ENCODE measurements at regions not wholly inside any gene's neighbourhood (a gene's known extent, or its start where the extent isn't known, plus 50 kb on each side); places are given as distances from the start of the nearest gene placed in this dataset.

DNA sequence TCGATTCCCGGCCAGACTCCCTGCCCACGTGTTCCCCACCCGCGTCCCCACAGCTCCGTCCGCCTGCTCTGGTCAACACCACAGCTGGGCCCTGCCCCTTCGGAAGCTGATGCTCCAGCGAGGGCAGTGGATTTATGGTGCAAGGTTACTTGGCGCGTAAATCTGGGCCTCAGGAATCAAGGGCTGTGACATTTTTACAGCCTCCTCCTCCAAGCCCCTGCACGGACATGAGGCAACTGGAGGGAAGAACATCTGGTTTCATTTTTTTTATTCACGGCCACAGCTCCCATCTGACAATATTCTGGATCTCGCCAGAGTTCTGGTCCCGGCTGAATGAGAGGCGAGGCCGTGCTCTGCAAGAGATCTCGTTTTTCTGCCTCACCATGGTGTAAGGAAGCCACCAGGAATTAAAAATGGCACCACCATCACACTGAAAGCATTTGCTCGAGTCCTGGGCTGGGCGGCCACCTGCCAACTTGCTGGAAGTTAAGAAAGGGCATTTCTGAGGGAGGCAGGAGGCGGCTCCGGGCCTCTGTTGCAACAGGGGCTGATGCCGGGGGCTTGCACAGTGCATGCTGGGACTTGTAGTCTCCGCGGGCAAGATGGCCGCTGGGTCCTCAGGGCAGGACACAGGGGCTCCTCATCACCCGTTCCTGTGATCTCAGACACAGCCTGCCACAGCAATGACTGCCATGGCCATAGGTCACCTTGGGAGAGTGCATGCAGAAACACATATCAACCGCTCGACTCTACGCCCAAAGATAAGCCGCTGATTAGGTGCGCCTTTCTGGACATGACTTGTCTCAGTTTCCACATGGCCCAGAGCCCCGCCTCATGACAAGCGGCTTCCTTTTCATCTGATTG lies 148.5 kb downstream of the LY86 start (continued):
- TF ChIP-seq PHF8 (IDR thresholded peaks at IDR 0.05; ENCODE audit: borderline replicate concordance, low read length) (peak; percentile 49; the same call in 1 of the 2 replicates), HDAC1 (IDR thresholded peaks at IDR 0.05) (peak in 1 of 2 experiments; percentile 67; a peak in 1 of 4 replicates), SIN3B (IDR thresholded peaks at IDR 0.05; ENCODE audit: low read depth) (0 out of 2 replicates have a peak, but pooled peaks have one; percentile 33), POLR2A (conservative IDR thresholded peaks at IDR 0.05) (peak; percentile 72), SREBF1 (IDR thresholded peaks at IDR 0.05; ENCODE audit: borderline replicate concordance, low read depth, low read length) (no peak), GATAD2A (IDR thresholded peaks at IDR 0.05) (no peak), MAFG (tag; conservative IDR thresholded peaks at IDR 0.05) (no peak), CBFB (CRISPR knock-in tag; IDR thresholded peaks at IDR 0.05) (peak; percentile 19; the same call in 1 of the 2 replicates), SPI1 (IDR thresholded peaks at IDR 0.05; ENCODE audit: borderline replicate concordance, low read depth, low read length) (no peak), HNRNPH1 (optimal IDR thresholded peaks at IDR 0.05; ENCODE audit: low read depth, low read length) (no peak), CXXC5 (CRISPR knock-in tag; IDR thresholded peaks at IDR 0.05) (peak; percentile 47; the same call in 1 of the 2 replicates), TAF7 (tag; IDR thresholded peaks at IDR 0.05) (peak; percentile 46; the same call in 1 of the 2 replicates), SUPT5H (IDR thresholded peaks at IDR 0.05) (peak; percentile 56), ESRRA (IDR thresholded peaks at IDR 0.05; ENCODE audit: borderline replicate concordance, low read depth) (peak; percentile 82; the same call in 1 of the 2 replicates), ZFX (CRISPR knock-in tag; IDR thresholded peaks at IDR 0.05) (peak; percentile 39; the same call in 1 of the 2 replicates)
- TF ChIP-seq, protein P1, sequence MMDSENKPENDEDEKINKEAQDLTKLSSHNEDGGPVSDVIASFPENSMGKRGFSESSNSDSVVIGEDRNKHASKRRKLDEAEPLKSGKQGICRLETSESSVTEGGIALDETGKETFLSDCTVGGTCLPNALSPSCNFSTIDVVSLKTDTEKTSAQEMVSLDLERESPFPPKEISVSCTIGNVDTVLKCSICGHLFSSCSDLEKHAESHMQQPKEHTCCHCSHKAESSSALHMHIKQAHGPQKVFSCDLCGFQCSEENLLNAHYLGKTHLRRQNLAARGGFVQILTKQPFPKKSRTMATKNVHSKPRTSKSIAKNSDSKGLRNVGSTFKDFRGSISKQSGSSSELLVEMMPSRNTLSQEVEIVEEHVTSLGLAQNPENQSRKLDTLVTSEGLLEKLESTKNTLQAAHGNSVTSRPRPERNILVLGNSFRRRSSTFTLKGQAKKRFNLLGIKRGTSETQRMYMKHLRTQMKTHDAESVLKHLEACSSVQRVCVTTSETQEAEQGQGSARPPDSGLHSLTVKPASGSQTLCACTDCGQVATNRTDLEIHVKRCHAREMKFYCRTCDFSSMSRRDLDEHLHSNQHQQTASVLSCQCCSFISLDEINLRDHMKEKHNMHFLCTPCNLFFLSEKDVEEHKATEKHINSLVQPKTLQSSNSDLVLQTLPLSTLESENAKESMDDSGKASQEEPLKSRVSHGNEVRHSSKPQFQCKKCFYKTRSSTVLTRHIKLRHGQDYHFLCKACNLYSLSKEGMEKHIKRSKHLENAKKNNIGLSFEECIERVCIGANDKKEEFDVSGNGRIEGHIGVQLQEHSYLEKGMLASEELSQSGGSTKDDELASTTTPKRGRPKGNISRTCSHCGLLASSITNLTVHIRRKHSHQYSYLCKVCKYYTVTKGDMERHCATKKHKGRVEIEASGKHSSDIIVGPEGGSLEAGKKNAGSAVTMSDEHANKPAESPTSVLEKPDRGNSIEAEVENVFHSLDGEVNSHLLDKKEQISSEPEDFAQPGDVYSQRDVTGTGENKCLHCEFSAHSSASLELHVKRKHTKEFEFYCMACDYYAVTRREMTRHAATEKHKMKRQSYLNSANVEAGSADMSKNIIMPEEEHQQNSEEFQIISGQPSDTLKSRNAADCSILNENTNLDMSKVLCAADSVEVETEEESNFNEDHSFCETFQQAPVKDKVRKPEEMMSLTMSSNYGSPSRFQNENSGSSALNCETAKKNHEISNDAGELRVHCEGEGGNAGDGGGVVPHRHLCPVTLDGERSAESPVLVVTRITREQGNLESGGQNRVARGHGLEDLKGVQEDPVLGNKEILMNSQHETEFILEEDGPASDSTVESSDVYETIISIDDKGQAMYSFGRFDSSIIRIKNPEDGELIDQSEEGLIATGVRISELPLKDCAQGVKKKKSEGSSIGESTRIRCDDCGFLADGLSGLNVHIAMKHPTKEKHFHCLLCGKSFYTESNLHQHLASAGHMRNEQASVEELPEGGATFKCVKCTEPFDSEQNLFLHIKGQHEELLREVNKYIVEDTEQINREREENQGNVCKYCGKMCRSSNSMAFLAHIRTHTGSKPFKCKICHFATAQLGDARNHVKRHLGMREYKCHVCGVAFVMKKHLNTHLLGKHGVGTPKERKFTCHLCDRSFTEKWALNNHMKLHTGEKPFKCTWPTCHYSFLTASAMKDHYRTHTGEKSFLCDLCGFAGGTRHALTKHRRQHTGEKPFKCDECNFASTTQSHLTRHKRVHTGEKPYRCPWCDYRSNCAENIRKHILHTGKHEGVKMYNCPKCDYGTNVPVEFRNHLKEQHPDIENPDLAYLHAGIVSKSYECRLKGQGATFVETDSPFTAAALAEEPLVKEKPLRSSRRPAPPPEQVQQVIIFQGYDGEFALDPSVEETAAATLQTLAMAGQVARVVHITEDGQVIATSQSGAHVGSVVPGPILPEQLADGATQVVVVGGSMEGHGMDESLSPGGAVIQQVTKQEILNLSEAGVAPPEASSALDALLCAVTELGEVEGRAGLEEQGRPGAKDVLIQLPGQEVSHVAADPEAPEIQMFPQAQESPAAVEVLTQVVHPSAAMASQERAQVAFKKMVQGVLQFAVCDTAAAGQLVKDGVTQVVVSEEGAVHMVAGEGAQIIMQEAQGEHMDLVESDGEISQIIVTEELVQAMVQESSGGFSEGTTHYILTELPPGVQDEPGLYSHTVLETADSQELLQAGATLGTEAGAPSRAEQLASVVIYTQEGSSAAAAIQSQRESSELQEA (IDR thresholded peaks at IDR 0.05; ENCODE audit: low read depth): no peak
- TF ChIP-seq, protein P2, sequence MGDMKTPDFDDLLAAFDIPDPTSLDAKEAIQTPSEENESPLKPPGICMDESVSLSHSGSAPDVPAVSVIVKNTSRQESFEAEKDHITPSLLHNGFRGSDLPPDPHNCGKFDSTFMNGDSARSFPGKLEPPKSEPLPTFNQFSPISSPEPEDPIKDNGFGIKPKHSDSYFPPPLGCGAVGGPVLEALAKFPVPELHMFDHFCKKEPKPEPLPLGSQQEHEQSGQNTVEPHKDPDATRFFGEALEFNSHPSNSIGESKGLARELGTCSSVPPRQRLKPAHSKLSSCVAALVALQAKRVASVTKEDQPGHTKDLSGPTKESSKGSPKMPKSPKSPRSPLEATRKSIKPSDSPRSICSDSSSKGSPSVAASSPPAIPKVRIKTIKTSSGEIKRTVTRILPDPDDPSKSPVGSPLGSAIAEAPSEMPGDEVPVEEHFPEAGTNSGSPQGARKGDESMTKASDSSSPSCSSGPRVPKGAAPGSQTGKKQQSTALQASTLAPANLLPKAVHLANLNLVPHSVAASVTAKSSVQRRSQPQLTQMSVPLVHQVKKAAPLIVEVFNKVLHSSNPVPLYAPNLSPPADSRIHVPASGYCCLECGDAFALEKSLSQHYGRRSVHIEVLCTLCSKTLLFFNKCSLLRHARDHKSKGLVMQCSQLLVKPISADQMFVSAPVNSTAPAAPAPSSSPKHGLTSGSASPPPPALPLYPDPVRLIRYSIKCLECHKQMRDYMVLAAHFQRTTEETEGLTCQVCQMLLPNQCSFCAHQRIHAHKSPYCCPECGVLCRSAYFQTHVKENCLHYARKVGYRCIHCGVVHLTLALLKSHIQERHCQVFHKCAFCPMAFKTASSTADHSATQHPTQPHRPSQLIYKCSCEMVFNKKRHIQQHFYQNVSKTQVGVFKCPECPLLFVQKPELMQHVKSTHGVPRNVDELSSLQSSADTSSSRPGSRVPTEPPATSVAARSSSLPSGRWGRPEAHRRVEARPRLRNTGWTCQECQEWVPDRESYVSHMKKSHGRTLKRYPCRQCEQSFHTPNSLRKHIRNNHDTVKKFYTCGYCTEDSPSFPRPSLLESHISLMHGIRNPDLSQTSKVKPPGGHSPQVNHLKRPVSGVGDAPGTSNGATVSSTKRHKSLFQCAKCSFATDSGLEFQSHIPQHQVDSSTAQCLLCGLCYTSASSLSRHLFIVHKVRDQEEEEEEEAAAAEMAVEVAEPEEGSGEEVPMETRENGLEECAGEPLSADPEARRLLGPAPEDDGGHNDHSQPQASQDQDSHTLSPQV (IDR thresholded peaks at IDR 0.05): peak; percentile 48; the same call in 1 of the 2 replicates

All from K562 (cell line).